ENCODE measurements at regions not wholly inside any gene's neighbourhood (a gene's known extent, or its start where the extent isn't known, plus 50 kb on each side); places are given as distances from the start of the nearest gene placed in this dataset.
"Not testable (repeated sequence)": the region's sequence is repeated elsewhere in the genome, so short reads cannot be mapped to it uniquely, and the experiment has no call there.

- DNase-seq (ENCODE audit: extremely low read depth, low read depth): not testable (repeated sequence)
Observed at GRCh38 chr17:30631651-30632050, 154.4 kb downstream of the GOSR1 start.

- not testable (repeated sequence) for DNase-seq (ENCODE audit: extremely low read depth, low read depth)
Observed at GRCh38 chr17:30625380-30625779, 148.2 kb downstream of the GOSR1 start.

- not testable (repeated sequence) for DNase-seq (ENCODE audit: extremely low read depth, low read depth)
Observed at GRCh38 chr17:30624180-30624579, 147.0 kb downstream of the GOSR1 start.

- DNase-seq (ENCODE audit: extremely low read depth, low read depth): not testable (repeated sequence)
Observed at GRCh38 chr17:30609682-30610081, 132.5 kb downstream of the GOSR1 start.

GRCh38 chr17:30605523-30605922 is 128.3 kb downstream of the GOSR1 start:
- TF ChIP-seq CTCF (IDR thresholded peaks at IDR 0.05; ENCODE audit: low read depth, low read length): no peak
- no peak for DNase-seq (ENCODE audit: extremely low read depth, low read depth)

- DNase-seq (ENCODE audit: extremely low read depth, low read depth): no peak
- no peak for TF ChIP-seq CTCF (IDR thresholded peaks at IDR 0.05; ENCODE audit: low read depth, low read length)
Observed at GRCh38 chr17:30605027-30605426, 127.8 kb downstream of the GOSR1 start.

- DNase-seq (ENCODE audit: extremely low read depth, low read depth): not testable (repeated sequence)
Observed at GRCh38 chr17:30602396-30602795, 125.2 kb downstream of the GOSR1 start.

- DNase-seq (ENCODE audit: extremely low read depth, low read depth): not testable (repeated sequence)
Observed at GRCh38 chr17:30601984-30602383, 124.8 kb downstream of the GOSR1 start.

- DNase-seq (ENCODE audit: extremely low read depth, low read depth): no peak
- no peak for TF ChIP-seq CTCF (IDR thresholded peaks at IDR 0.05; ENCODE audit: low read depth, low read length)
Observed at GRCh38 chr17:30600830-30601494, 123.8 kb downstream of the GOSR1 start.

- TF ChIP-seq CTCF (IDR thresholded peaks at IDR 0.05; ENCODE audit: low read depth, low read length): peak; percentile 69
- DNase-seq (ENCODE audit: extremely low read depth, low read depth): no peak
Observed at GRCh38 chr17:30600060-30600829, 123.0 kb downstream of the GOSR1 start.

Measured in AG09319 (cell line).